Smooth muscle cell (in vitro differentiated cells): ENCODE measurements at regions not wholly inside any gene's neighbourhood (a gene's known extent, or its start where the extent isn't known, plus 50 kb on each side); places are given as distances from the start of the nearest gene placed in this dataset.

Experiments
- DNase-seq: peaks from one replicate; lab custom pipeline; 2025; ENCODE audit not compliant: unreplicated experiment; lab: John Stamatoyannopoulos, UW
- H2AFZ ChIP-seq: fragments of 200-600 bp; sonication (generic); 2 replicates; pipeline ENCODE4 v1.6.0; 2016; ENCODE audit warnings: antibody characterized with exemption, low read depth, mild to moderate bottlenecking
- H3F3A ChIP-seq: fragments of 200-600 bp; sonication (generic); 2 replicates; pipeline ENCODE4 v1.6.0; 2017; ENCODE audit warnings: antibody characterized with exemption, low read depth
- H3K27ac ChIP-seq: fragments of 200-600 bp; sonication (generic); 2 replicates; pipeline ENCODE4 v1.5.1; 2016; ENCODE audit warnings: low read depth, mild to moderate bottlenecking
- H3K27me3 ChIP-seq: fragments of 200-600 bp; sonication (generic); 2 replicates; pipeline ENCODE4 v1.6.1; 2016; ENCODE audit warnings: low read depth, mild to moderate bottlenecking
- H3K36me3 ChIP-seq: fragments of 200-600 bp; sonication (generic); 2 replicates; pipeline ENCODE4 v1.5.1; 2016; ENCODE audit warnings: low read depth
- H3K4me1 ChIP-seq: fragments of 200-600 bp; sonication (generic); 2 replicates; pipeline ENCODE4 v1.5.1; 2016; ENCODE audit warnings: low read depth
- H3K4me2 ChIP-seq: fragments of 200-600 bp; sonication (generic); 2 replicates; pipeline ENCODE4 v1.6.0; 2016; ENCODE audit warnings: mild to moderate bottlenecking
- H3K4me3 ChIP-seq: fragments of 200-600 bp; sonication (generic); 2 replicates; pipeline ENCODE4 v1.5.1; 2016; ENCODE audit warnings: mild to moderate bottlenecking
- H3K79me2 ChIP-seq: fragments of 200-600 bp; sonication (generic); 2 replicates; pipeline ENCODE4 v1.6.0; 2016; ENCODE audit warnings: low read depth, mild to moderate bottlenecking
- H3K9ac ChIP-seq: fragments of 200-600 bp; sonication (generic); 2 replicates; pipeline ENCODE4 v1.6.0; 2016; ENCODE audit warnings: low read depth
- H3K9me3 ChIP-seq: fragments of 200-600 bp; sonication (generic); replicated peaks from 2 replicates; pipeline ENCODE4 v1.5.1; 2016; ENCODE audit warnings: low read depth
- H4K20me1 ChIP-seq: fragments of 200-600 bp; sonication (generic); 2 replicates; pipeline ENCODE4 v1.6.0; 2016; ENCODE audit warnings: low read depth
- WGBS: methylation state at CpG from one replicate; pipeline ENCODE4 v1.1.7; 2016; ENCODE audit warnings: low lambda C conversion rate; 5-methylcytosine and 5-hydroxymethylcytosine counted together
- TF ChIP-seq, protein P1 (sequence below): fragments of 200-600 bp; sonication (generic); IDR thresholded peaks from 2 replicates; pipeline ENCODE4 v1.5.1; 2017; ENCODE audit warnings: borderline replicate concordance, mild to moderate bottlenecking, antibody characterized with exemption; ENCODE audit not compliant: insufficient read depth, poor library complexity, severe bottlenecking

GRCh38 chr2:82528288-82528687 lies 1930.8 kb downstream of the SUCLG1 start:
- Histone ChIP-seq H3K27me3 (no peaks in the 10 kb centered on the region), H2AFZ (no peak overlapping the region), H3K4me3 (no peak overlapping the region), H3F3A (no peaks in the 10 kb centered on the region), H3K79me2 (no peaks in the 10 kb centered on the region), H4K20me1 (no peaks in the 10 kb centered on the region), H3K36me3 (no peaks in the 10 kb centered on the region), H3K9ac (no peak overlapping the region), H3K4me1 (no peaks in the 10 kb centered on the region), H3K27ac (no peak overlapping the region), H3K9me3 (no peaks in the 10 kb centered on the region), H3K4me2 (no peak overlapping the region)
- TF ChIP-seq, protein P1, sequence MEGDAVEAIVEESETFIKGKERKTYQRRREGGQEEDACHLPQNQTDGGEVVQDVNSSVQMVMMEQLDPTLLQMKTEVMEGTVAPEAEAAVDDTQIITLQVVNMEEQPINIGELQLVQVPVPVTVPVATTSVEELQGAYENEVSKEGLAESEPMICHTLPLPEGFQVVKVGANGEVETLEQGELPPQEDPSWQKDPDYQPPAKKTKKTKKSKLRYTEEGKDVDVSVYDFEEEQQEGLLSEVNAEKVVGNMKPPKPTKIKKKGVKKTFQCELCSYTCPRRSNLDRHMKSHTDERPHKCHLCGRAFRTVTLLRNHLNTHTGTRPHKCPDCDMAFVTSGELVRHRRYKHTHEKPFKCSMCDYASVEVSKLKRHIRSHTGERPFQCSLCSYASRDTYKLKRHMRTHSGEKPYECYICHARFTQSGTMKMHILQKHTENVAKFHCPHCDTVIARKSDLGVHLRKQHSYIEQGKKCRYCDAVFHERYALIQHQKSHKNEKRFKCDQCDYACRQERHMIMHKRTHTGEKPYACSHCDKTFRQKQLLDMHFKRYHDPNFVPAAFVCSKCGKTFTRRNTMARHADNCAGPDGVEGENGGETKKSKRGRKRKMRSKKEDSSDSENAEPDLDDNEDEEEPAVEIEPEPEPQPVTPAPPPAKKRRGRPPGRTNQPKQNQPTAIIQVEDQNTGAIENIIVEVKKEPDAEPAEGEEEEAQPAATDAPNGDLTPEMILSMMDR: no peak
- DNase-seq: no peak
- 92% methylated on average over 8 of the region's 8 CpGs for whole genome bisulfite sequencing

- 95% methylated on average over 12 of the region's 12 CpGs for WGBS
- no peak overlapping the region for H3K4me2 ChIP-seq
Observed at GRCh38 chr2:82527124-82527523, 1932.0 kb downstream of the SUCLG1 start.

GRCh38 chr2:82526277-82526676 lies 1932.8 kb downstream of the SUCLG1 start:
- no peak for DNase-seq
- Histone ChIP-seq H3K4me2 (no peak overlapping the region), H3K27me3 (no peaks in the 10 kb centered on the region), H3K4me3 (no peak overlapping the region), H3K36me3 (no peaks in the 10 kb centered on the region), H4K20me1 (no peaks in the 10 kb centered on the region), H3K4me1 (no peaks in the 10 kb centered on the region), H3K9ac (no peak overlapping the region), H2AFZ (no peak overlapping the region), H3K79me2 (no peaks in the 10 kb centered on the region), H3K27ac (no peak overlapping the region), H3F3A (no peaks in the 10 kb centered on the region), H3K9me3 (no peaks in the 10 kb centered on the region)
- WGBS: 93% methylated on average over 7 of the region's 7 CpGs
- TF ChIP-seq, protein P1: no peak

More at GRCh38 chr2:82527124-82527523, 1932.0 kb downstream of the SUCLG1 start:
- H3K4me3 ChIP-seq: no peak overlapping the region
- no peaks in the 10 kb centered on the region for H3K27me3 ChIP-seq
- no peak overlapping the region for H3K9ac ChIP-seq
- H4K20me1 ChIP-seq: no peaks in the 10 kb centered on the region
- H3K79me2 ChIP-seq: no peaks in the 10 kb centered on the region
- no peaks in the 10 kb centered on the region for H3K36me3 ChIP-seq
- TF ChIP-seq, protein P1: no peak
- DNase-seq: no peak
- H2AFZ ChIP-seq: no peak overlapping the region
- no peaks in the 10 kb centered on the region for H3K4me1 ChIP-seq
- H3F3A ChIP-seq: no peaks in the 10 kb centered on the region
- no peak overlapping the region for H3K27ac ChIP-seq
- H3K9me3 ChIP-seq: no peaks in the 10 kb centered on the region

DNA sequence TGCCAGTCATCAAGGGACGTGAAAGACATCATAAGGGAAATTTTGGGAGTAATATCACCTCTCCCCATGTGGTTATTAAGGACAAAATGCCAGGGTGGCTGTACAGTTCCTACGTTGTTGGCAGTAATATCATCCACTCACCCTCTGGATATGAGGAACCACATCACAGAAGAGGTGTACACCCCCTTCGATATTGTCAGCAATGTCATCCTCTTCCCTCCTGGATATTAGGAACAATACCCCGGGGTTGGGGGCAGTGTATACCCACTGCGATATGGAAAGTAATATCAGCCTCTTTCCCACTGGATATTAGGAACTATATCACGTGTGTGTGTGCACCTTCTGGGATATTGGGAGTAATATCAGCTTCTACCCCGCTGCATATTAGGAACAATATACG lies 1933.3 kb downstream of the SUCLG1 start:
- no peak overlapping the region for H3K4me2 ChIP-seq
- H3K36me3 ChIP-seq: no peaks in the 10 kb centered on the region
- 92% methylated on average over 8 of the region's 8 CpGs for WGBS
- H3K9me3 ChIP-seq: no peaks in the 10 kb centered on the region
- no peak overlapping the region for H3K27ac ChIP-seq
- H3K27me3 ChIP-seq: no peaks in the 10 kb centered on the region
- no peaks in the 10 kb centered on the region for H3F3A ChIP-seq
- no peak for DNase-seq
- H3K9ac ChIP-seq: no peak overlapping the region
- no peak overlapping the region for H3K4me3 ChIP-seq
- H4K20me1 ChIP-seq: no peaks in the 10 kb centered on the region
- H3K4me1 ChIP-seq: no peaks in the 10 kb centered on the region
- no peak overlapping the region for H2AFZ ChIP-seq
- no peaks in the 10 kb centered on the region for H3K79me2 ChIP-seq
- TF ChIP-seq, protein P1: no peak
